GM19463 (cell line): ENCODE measurements at regions not wholly inside any gene's neighbourhood (a gene's known extent, or its start where the extent isn't known, plus 50 kb on each side); places are given as distances from the start of the nearest gene placed in this dataset.
"Not testable (repeated sequence)": the region's sequence is repeated elsewhere in the genome, so short reads cannot be mapped to it uniquely, and the experiment has no call there.

Experiments used
- ATAC-seq: cut with Tn5 transposase; IDR thresholded peaks from one replicate; pipeline ENCODE4 v1.9.1; 2021; ENCODE audit warnings: mild to moderate bottlenecking, moderate library complexity; ENCODE audit not compliant: unreplicated experiment

- ATAC-seq: no peak
Observed at GRCh38 chr2:13654416-13654815, 937.7 kb downstream of the TRIB2 start.

- no peak for ATAC-seq
Observed at GRCh38 chr2:13660231-13660630, 943.5 kb downstream of the TRIB2 start.

GRCh38 chr2:13662055-13662454, 945.3 kb downstream of the TRIB2 start:
- no peak for ATAC-seq

GRCh38 chr2:13666582-13667414, 950.1 kb downstream of the TRIB2 start:
- ATAC-seq: peak; percentile 94

- no peak for ATAC-seq
Observed at GRCh38 chr2:13667415-13667757, 950.6 kb downstream of the TRIB2 start.

- no peak for ATAC-seq
Observed at GRCh38 chr2:13669607-13670006, 952.9 kb downstream of the TRIB2 start.

- not testable (repeated sequence) for ATAC-seq
Observed at GRCh38 chr2:13673821-13674220, 957.1 kb downstream of the TRIB2 start.

- ATAC-seq: no peak
Observed at GRCh38 chr2:13676269-13676668, 956.2 kb upstream of the LRATD1 start.

GRCh38 chr2:13681936-13682335, 950.6 kb upstream of the LRATD1 start:
- ATAC-seq: no peak

- no peak for ATAC-seq
Observed at GRCh38 chr2:13682540-13683272, 949.8 kb upstream of the LRATD1 start.

GRCh38 chr2:13686262-13686661, 946.3 kb upstream of the LRATD1 start:
- no peak for ATAC-seq

GRCh38 chr2:13694673-13695072, 937.8 kb upstream of the LRATD1 start:
- no peak for ATAC-seq

GRCh38 chr2:13696601-13697000, 935.9 kb upstream of the LRATD1 start:
- no peak for ATAC-seq

- ATAC-seq: no peak
Observed at GRCh38 chr2:13698847-13699246, 933.7 kb upstream of the LRATD1 start.

- ATAC-seq: not testable (repeated sequence)
Observed at GRCh38 chr2:13699939-13700338, 932.6 kb upstream of the LRATD1 start.

- ATAC-seq: no peak
Observed at GRCh38 chr2:13711154-13711553, 921.4 kb upstream of the LRATD1 start.

GRCh38 chr2:13714466-13714865, 918.1 kb upstream of the LRATD1 start:
- no peak for ATAC-seq

- no peak for ATAC-seq
Observed at GRCh38 chr2:13725945-13726344, 906.6 kb upstream of the LRATD1 start.

- no peak for ATAC-seq
Observed at GRCh38 chr2:13745330-13745729, 887.2 kb upstream of the LRATD1 start.

GRCh38 chr2:13751955-13752354, 880.6 kb upstream of the LRATD1 start:
- ATAC-seq: no peak

- no peak for ATAC-seq
Observed at GRCh38 chr2:13758412-13758811, 874.1 kb upstream of the LRATD1 start.

- ATAC-seq: peak; percentile 63
Observed at GRCh38 chr2:13768274-13768673, 864.2 kb upstream of the LRATD1 start.
